Activated naive CD8-positive, alpha-beta T cell treated with anti-CD3 and anti-CD28 coated beads for 36 hours (primary cell): ENCODE measurements at regions not wholly inside any gene's neighbourhood (a gene's known extent, or its start where the extent isn't known, plus 50 kb on each side); places are given as distances from the start of the nearest gene placed in this dataset.

ENCODE experiments used
- DNase-seq: peaks from one replicate; pipeline ENCODE4 v3.0.0; 2021
- H3K27ac Mint-ChIP-seq: one replicate; pipeline ENCODE4 v1.8.0; 2022; ENCODE audit warnings: mild to moderate bottlenecking, moderate library complexity, mixed read lengths
- H3K27me3 Mint-ChIP-seq: one replicate; pipeline ENCODE4 v1.8.0; 2022; ENCODE audit warnings: mild to moderate bottlenecking, mixed read lengths
- H3K36me3 Mint-ChIP-seq: one replicate; pipeline ENCODE4 v1.8.0; 2021; ENCODE audit warnings: mild to moderate bottlenecking, mixed read lengths
- H3K4me1 Mint-ChIP-seq: one replicate; pipeline ENCODE4 v1.8.0; 2021; ENCODE audit warnings: mixed read lengths
- H3K4me3 Mint-ChIP-seq: one replicate; pipeline ENCODE4 v1.8.0; 2022; ENCODE audit warnings: mild to moderate bottlenecking, moderate library complexity, mixed read lengths
- H3K9me3 Mint-ChIP-seq: one replicate; pipeline ENCODE4 v1.8.0; 2022; ENCODE audit warnings: mixed read lengths

- H3K36me3 Mint-ChIP-seq = no peaks in the 10 kb centered on the region
- H3K9me3 Mint-ChIP-seq = peaks cover 3% of the 10 kb centered on the region
- DNase-seq = no peak
- H3K27ac Mint-ChIP-seq = no peak overlapping the region
- no peak overlapping the region for H3K4me3 Mint-ChIP-seq
- peaks cover 10% of the 10 kb centered on the region for H3K27me3 Mint-ChIP-seq
- H3K4me1 Mint-ChIP-seq = no peaks in the 10 kb centered on the region
Observed at GRCh38 chr2:41997561-41997960, 50.3 kb upstream of the PKDCC start.
